ENCODE measurements at regions not wholly inside any gene's neighbourhood (a gene's known extent, or its start where the extent isn't known, plus 50 kb on each side); places are given as distances from the start of the nearest gene placed in this dataset.

DNA sequence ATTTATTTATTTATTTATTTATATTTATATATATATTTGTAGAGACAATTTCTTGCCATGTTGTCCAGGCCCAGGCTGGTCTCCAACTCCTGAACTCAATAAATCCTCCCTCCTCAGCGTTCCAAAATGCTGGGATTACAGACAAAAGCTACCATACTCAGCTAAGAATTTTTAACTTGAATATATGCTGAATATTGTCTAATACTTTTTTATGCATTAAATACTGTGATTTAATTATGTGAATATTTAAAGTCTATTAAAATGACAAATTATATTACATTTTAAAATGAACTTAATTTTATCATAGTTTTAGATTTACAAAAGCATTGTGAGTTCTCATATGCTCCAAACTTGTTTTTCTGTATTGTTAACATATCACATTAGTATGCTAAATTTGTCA, 1022.4 kb downstream of the GRIK2 start (continued):
- TF ChIP-seq, protein P1, sequence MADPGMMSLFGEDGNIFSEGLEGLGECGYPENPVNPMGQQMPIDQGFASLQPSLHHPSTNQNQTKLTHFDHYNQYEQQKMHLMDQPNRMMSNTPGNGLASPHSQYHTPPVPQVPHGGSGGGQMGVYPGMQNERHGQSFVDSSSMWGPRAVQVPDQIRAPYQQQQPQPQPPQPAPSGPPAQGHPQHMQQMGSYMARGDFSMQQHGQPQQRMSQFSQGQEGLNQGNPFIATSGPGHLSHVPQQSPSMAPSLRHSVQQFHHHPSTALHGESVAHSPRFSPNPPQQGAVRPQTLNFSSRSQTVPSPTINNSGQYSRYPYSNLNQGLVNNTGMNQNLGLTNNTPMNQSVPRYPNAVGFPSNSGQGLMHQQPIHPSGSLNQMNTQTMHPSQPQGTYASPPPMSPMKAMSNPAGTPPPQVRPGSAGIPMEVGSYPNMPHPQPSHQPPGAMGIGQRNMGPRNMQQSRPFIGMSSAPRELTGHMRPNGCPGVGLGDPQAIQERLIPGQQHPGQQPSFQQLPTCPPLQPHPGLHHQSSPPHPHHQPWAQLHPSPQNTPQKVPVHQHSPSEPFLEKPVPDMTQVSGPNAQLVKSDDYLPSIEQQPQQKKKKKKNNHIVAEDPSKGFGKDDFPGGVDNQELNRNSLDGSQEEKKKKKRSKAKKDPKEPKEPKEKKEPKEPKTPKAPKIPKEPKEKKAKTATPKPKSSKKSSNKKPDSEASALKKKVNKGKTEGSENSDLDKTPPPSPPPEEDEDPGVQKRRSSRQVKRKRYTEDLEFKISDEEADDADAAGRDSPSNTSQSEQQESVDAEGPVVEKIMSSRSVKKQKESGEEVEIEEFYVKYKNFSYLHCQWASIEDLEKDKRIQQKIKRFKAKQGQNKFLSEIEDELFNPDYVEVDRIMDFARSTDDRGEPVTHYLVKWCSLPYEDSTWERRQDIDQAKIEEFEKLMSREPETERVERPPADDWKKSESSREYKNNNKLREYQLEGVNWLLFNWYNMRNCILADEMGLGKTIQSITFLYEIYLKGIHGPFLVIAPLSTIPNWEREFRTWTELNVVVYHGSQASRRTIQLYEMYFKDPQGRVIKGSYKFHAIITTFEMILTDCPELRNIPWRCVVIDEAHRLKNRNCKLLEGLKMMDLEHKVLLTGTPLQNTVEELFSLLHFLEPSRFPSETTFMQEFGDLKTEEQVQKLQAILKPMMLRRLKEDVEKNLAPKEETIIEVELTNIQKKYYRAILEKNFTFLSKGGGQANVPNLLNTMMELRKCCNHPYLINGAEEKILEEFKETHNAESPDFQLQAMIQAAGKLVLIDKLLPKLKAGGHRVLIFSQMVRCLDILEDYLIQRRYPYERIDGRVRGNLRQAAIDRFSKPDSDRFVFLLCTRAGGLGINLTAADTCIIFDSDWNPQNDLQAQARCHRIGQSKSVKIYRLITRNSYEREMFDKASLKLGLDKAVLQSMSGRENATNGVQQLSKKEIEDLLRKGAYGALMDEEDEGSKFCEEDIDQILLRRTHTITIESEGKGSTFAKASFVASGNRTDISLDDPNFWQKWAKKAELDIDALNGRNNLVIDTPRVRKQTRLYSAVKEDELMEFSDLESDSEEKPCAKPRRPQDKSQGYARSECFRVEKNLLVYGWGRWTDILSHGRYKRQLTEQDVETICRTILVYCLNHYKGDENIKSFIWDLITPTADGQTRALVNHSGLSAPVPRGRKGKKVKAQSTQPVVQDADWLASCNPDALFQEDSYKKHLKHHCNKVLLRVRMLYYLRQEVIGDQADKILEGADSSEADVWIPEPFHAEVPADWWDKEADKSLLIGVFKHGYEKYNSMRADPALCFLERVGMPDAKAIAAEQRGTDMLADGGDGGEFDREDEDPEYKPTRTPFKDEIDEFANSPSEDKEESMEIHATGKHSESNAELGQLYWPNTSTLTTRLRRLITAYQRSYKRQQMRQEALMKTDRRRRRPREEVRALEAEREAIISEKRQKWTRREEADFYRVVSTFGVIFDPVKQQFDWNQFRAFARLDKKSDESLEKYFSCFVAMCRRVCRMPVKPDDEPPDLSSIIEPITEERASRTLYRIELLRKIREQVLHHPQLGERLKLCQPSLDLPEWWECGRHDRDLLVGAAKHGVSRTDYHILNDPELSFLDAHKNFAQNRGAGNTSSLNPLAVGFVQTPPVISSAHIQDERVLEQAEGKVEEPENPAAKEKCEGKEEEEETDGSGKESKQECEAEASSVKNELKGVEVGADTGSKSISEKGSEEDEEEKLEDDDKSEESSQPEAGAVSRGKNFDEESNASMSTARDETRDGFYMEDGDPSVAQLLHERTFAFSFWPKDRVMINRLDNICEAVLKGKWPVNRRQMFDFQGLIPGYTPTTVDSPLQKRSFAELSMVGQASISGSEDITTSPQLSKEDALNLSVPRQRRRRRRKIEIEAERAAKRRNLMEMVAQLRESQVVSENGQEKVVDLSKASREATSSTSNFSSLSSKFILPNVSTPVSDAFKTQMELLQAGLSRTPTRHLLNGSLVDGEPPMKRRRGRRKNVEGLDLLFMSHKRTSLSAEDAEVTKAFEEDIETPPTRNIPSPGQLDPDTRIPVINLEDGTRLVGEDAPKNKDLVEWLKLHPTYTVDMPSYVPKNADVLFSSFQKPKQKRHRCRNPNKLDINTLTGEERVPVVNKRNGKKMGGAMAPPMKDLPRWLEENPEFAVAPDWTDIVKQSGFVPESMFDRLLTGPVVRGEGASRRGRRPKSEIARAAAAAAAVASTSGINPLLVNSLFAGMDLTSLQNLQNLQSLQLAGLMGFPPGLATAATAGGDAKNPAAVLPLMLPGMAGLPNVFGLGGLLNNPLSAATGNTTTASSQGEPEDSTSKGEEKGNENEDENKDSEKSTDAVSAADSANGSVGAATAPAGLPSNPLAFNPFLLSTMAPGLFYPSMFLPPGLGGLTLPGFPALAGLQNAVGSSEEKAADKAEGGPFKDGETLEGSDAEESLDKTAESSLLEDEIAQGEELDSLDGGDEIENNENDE (IDR thresholded peaks at IDR 0.05; ENCODE audit: insufficient replicate concordance, low read length), result no peak
- TF ChIP-seq RAD21 (IDR thresholded peaks at IDR 0.05 in 1 of 2, conservative IDR thresholded peaks at IDR 0.05 in 1 of 2; ENCODE audit: low read depth in 2 of 2, low read length in 2 of 2) (no peak), RBBP5 (IDR thresholded peaks at IDR 0.05; ENCODE audit: borderline replicate concordance, low read depth, low read length) (no peak), NANOG (IDR thresholded peaks at IDR 0.05; ENCODE audit: insufficient read depth, low read depth, low read length, poor library complexity, severe bottlenecking) (no peak), BACH1 (IDR thresholded peaks at IDR 0.05; ENCODE audit: low read length) (no peak), KDM4A (IDR thresholded peaks at IDR 0.05; ENCODE audit: low read depth, low read length, severe bottlenecking) (no peak), MAFK (IDR thresholded peaks at IDR 0.05; ENCODE audit: low read depth, low read length) (no peak), YY1 (IDR thresholded peaks at IDR 0.05; ENCODE audit: low read depth, low read length) (no peak), EGR1 (IDR thresholded peaks at IDR 0.05; ENCODE audit: borderline replicate concordance, low read depth, low read length) (no peak), BCL11A (IDR thresholded peaks at IDR 0.05; ENCODE audit: low read depth in 2 of 2, low read length in 2 of 2) (no peak)
- TF ChIP-seq, protein P2, sequence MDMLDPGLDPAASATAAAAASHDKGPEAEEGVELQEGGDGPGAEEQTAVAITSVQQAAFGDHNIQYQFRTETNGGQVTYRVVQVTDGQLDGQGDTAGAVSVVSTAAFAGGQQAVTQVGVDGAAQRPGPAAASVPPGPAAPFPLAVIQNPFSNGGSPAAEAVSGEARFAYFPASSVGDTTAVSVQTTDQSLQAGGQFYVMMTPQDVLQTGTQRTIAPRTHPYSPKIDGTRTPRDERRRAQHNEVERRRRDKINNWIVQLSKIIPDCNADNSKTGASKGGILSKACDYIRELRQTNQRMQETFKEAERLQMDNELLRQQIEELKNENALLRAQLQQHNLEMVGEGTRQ (IDR thresholded peaks at IDR 0.05; ENCODE audit: low read length), result no peak

All from H1 (cell line).